DMS114 treated with DMSO at 0.1 percent for 48 hours (cell line): ENCODE measurements at regions not wholly inside any gene's neighbourhood (a gene's known extent, or its start where the extent isn't known, plus 50 kb on each side); places are given as distances from the start of the nearest gene placed in this dataset.

Experiments used
- DNase-seq: peaks from one replicate; lab custom pipeline; 2025; ENCODE audit not compliant: unreplicated experiment; lab: John Stamatoyannopoulos, UW

DNA sequence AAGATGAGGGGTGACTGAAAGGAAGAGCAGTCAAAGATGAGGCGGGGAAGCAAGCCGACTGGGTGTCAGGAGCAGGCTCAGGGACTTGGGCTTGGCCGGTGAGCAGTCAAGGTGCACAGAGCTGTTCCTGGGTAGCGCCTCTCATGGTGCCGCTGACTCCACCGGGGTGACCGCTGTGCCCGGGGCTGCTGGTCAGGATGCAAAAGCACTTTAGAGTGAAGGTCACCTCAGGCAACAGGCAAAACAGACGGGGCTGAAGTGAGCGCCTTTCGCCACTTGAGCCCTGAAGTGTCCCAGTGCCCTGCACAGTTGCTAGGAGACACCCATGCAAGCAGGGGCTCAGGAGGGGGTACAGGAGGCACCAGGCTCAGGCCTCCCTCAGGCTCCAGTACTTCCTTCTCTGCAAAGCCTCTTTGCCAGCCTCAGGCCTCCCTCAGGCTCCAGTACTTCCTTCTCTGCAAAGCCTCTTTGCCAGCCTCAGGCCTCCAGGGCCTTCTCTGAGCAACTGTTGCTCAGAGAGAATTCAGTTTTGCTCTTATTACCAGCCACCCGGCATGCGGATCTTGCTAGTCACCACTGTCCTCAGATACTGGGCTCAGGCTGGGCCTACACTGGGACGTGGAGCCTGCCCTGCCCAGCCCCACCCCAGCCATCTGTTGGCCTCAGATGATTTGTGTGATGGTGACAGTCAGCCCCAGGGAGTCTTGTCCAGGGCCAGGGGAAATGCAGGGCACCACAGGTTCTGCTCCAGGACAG is 99.7 kb upstream of the IRF2BP2 start:
- no peak for DNase-seq

DNA sequence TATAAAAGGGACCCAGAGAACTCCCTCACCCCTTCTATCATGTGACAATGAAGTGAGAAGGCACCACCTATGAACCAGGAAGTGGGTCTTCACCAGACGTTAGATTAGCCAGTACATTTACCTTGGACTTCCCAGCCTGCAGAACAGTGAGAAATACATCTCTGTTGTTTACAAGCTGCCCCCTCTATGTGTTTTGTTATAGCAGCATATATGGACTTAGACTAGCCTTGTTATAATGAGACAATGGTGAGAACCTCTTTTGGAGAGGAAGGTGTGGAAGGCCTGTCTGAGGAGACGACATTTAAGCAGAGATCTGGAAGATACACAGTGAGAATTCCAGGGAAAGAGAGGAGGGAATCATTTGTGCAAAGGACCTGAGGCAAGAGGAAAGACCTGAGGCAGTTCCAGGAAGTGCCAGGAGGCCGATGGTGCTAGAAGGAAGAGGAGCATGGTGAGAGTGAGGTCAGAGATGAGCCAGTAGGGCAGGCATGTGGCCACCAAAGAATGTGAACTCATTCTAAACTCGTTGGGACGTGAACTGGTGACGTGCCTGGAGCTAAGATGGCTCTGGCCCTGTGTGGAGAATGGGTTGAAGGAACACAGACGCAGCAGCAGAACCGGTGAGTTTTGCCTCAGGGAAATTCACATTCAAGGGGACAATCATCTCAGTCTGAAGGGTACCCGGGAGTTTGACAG is 98.9 kb upstream of the IRF2BP2 start:
- no peak for DNase-seq

DNA sequence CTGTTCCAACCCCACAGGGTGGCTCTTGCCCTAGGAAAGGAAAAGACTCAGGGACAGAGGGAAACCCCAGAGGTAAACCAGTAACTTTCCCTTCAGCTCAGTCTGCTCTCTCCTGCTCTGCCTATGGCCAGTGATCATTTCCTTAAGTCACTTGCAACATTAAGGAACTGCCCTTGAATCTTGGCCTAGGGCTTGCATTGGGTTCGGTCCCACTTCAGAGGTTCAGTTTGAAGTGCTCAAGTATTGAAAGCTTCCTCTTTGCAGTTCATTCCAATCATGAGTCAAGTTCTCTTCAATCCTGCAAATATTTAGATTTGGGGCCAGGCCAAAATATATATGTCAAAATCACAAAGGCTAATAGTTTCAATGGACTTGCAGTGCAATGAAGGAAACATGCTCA is 97.7 kb upstream of the IRF2BP2 start:
- no peak for DNase-seq

DNA sequence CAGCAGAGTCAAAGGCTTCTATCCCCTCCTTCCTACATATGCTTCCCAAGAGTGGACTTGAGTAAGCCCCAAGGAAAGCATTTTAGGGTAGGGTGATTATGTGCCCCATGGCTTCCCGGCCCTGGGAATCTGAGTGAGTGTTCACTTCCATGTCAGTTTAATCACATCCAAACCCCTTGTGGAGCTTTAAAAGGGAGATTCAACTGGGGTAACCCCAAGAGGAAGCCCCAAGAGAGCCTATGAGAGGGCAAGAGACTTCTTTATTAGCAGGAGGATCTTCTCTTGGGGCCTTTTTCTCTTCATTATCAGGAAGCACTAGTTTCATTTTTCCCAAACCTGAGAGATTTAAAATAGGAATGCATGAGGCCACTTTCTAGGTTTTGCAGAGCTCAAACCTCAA is 97.0 kb upstream of the IRF2BP2 start:
- no peak for DNase-seq

- no peak for DNase-seq
Measured at GRCh38 chr1:234706199-234706598, 96.2 kb upstream of the IRF2BP2 start.

DNA sequence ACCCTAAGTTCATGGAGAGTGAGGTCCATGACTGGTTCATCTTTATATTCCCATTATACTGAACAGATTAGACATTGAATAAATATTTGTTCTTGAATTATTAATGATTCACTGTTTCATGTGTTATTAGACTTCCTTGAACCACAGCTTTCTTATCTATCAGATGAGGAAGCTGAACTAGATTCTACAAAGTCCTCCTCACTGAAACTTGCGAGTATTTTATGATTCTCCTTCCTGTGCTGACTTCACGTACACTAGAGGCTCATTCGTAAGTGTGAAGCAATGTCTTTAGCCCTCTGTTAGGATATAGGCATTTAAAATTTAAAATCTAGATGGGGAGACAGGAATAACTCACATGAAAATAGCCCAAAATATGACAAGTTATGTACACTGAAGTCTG is 95.6 kb upstream of the IRF2BP2 start:
- DNase-seq = no peak

DNA sequence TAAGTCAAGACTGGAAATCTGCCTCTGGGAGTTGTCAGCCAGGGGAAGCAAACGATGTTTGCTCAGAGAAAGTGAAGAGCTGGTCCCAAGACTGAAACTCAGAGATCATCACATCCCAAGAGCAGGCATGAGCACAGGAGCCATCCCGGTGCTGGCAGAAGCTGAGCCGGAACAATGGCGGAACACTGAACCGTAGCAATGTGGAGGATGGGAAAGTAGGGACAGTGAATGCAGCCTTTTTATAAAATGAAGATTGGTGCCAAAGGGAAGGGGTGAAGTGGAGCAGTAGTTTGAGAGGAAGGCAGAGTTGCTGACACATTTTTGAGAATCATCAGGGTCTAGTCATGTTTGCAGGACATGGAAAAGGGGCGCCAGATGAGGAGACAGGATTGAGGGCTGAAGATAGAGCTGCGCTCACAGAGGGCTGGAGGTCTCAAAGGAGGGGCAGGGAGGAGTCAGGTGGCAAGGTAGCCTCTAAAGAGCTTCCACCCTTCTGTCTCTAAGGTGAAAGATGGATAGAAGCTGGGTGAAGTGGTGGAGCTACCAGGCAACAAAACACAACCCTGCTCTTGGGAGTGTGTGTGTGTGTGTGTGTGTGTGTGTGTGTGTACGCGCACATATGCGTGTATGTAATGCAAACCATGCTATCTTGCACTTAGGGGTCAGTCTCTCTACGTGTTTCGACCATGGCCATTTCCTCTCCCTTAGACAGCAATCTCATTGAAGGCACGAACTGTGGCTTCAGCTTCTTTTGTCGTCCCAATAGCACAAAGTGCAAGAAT is 94.3 kb upstream of the IRF2BP2 start:
- DNase-seq = no peak

DNA sequence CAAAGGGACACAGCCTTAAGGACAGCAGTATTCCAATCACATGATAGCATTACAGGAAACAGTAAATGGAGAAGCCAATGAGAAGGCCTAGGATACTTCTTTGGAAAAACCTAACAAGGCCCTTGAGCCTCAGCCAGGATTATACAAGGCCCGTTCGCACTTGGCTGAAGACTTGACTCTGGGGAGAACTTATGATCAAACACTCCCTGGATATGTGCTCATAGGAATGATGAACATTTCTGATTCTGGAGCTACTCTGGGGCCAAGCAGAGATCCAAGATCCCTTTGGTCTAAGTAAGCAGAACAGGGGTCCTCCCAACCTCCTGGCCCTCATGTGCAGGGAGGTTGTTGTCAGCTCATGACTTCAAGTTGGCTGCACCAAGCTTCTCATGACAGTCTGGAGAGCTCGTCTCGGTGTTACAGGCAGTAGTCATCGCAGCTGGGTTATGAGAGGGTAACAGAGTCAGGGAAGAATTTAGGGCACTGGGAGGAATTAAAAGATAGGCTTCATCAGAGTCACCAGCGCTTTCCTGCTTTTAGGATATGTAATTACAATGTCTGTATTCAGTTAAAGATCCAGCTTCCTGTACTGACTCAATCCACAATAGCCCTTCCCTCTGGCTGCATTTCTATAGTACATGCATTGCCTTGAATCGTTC is 92.5 kb upstream of the IRF2BP2 start:
- no peak for DNase-seq

- DNase-seq = no peak
Measured at GRCh38 chr1:234701737-234702341, 91.9 kb upstream of the IRF2BP2 start.

GRCh38 chr1:234699795-234700665 is 90.1 kb upstream of the IRF2BP2 start:
- DNase-seq = no peak

DNA sequence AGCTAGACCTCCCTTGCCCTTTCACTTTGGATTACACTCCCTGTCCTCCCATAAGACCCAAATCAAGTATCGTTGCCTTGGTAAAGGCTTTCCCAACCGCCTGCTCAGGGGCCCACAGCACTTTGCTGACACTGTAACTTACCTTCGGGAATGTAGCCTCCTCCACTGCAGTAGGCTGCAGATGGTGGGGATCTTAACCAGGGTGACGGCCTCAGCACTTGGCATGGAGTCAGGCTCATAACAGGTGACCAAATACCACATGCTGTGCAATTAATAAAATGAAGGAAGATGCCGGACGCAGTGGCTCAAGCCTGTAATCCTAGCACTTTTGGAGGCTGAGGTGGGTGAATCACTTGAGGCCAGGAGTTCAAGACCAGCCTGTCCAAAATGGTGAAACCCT is 88.7 kb upstream of the IRF2BP2 start:
- no peak for DNase-seq

DNA sequence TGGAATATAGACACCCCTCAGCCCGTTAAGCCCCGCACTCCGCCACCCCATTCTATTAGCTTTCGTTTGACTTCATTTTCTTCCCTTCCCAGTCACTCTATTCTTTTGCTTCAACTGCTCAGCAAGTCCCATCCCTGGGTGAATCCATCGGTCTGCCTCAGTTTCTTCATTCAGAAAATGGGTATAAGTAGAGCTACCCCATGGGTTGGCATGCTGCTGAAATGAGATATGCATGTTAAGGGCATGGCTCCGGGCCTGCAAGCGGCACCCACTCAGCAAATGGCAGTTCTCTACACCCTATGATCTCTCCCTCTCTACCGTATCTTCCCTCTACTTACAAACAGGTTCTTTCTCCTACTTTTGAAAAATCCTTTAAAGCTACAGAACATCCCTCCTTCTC is 87.8 kb upstream of the IRF2BP2 start:
- no peak for DNase-seq

- no peak for DNase-seq
Measured at GRCh38 chr1:234697015-234697414, 87.0 kb upstream of the IRF2BP2 start.

DNA sequence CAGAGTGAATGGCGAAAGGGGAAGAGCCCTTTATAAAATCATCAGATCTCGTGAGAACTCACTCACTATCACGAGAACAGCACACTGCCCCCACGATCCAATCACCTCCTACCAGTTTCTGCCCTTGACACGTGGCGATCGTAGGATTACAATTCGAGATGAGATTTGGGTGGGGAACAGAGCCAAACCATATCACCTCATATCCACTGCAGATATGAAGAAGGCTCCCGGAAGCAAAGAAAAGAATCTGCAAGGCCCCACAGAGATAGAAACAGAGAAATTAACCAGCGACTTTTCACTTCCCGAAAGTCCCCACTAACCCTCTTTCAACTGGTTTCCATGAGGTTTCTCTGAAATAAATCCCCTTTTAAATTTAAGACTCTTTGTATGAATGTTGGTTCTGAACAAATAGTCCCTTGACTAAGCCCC is 86.2 kb upstream of the IRF2BP2 start:
- no peak for DNase-seq

- no peak for DNase-seq
Measured at GRCh38 chr1:234694661-234695060, 84.7 kb upstream of the IRF2BP2 start.

DNA sequence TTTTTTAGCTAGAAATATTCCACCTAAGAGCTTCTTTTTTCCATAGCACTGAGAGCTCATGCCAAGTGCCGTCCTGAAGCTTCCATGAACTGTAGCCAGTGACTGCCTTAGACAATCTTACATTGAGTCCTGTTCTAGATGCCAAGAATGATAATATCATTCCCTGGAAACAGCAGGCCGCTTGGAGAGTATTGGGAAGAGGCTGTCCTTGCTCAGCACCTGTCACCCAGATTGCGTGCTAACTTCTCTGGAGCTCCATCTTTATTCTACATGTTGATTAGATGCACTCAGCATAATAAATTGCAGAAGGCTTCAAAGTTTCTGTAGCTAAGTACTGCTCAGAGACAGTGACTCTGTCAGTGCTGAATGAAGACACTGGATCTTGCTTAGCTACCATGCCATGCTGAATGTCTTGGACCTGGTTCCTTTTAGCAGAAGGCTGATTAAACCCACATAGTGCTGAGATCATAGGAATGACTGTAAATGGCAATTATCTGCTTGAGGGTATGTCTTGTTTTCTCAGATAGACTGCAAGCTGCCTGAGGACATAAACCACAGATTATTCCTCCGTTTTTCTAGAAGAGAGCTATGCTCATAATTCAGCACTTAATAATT is 83.1 kb upstream of the IRF2BP2 start:
- DNase-seq = no peak

DNA sequence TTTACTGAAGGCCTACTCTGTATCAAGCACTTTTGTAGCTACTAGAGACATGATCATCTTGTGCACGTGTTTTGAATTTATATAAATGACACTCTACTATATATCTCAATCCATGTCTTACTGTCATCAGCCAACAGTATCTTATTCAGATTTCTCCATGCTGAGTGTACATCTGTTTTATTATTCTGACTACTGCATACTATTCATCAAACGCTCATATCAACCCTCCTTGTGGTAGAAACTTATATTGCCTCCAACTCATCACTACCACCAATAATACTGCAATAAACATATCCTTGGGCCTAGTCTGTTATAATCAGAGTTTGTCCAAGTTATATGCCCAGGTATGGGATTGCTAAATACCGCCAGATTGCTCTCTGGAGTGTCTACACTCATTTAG is 81.6 kb upstream of the IRF2BP2 start:
- no peak for DNase-seq

DNA sequence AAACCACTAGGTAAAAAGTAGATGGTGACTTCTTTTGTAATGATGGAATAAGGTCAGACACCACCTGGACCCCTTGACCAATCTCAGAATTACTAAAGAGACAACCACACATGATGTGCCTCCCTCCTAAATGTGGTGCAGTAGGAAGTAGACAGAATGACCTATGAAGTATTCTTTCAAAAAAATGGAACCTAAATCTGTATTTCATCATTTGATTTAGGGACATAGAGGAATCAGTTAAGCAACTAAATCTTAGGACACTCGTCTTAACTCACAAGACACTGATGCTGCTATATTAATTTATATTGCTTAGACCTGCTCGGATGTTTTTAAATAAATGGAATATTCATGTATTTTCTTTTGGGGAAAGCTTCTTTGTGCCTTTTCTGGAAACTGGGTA is 80.9 kb upstream of the IRF2BP2 start:
- no peak for DNase-seq

GRCh38 chr1:234689236-234689635 is 79.3 kb upstream of the IRF2BP2 start:
- DNase-seq = no peak

GRCh38 chr1:234687011-234687410 is 77.0 kb upstream of the IRF2BP2 start:
- no peak for DNase-seq
